Liver (tissue), 3 donors: ENCODE measurements at regions not wholly inside any gene's neighbourhood (a gene's known extent, or its start where the extent isn't known, plus 50 kb on each side); places are given as distances from the start of the nearest gene placed in this dataset.

Experiments used
- FOXA1 ChIP-seq: IDR thresholded peaks from 2 replicates; pipeline ENCODE4 v1.6.1; 2016; ENCODE audit warnings: antibody characterized with exemption
- TF ChIP-seq, protein P1 (sequence below): IDR thresholded peaks from 2 replicates; pipeline ENCODE4 v1.6.1; 2016; ENCODE audit warnings: antibody characterized with exemption, mild to moderate bottlenecking
- TF ChIP-seq, protein P2 (sequence below): IDR thresholded peaks from 2 replicates; pipeline ENCODE4 v1.6.1; 2016; ENCODE audit warnings: antibody characterized with exemption
- TF ChIP-seq, protein P3 (sequence below): fragments of 150-350 bp; IDR thresholded peaks from 2 replicates; pipeline ENCODE4 v1.5.1; 2017; ENCODE audit warnings: improper control_type of control experiment, low read depth, low read length; ENCODE audit not compliant: missing input control
- donor health status: healthy.
- donor health status: healthy.

DNA sequence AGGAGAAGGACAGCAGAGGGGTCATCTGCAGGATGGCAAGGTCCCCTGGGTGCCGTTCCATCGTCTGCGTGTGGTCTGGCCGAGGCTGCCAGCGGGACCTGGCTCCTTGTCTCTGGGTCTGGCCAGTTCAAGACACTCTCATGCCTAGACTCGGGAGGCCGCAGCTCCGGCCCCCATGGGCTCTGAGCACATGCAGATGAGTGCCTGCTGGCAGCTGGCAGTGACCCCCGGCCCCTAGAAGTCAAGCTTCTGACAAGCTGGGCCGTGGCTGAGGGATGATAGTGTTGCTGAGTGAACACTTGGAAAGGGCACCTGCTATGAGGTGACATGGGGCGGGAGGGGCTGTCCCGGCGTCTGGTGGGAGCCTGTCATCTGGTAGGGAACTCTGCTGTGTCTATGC, 1180.6 kb downstream of the BRD1 start:
- no peak for TF ChIP-seq FOXA1
- TF ChIP-seq, protein P1, sequence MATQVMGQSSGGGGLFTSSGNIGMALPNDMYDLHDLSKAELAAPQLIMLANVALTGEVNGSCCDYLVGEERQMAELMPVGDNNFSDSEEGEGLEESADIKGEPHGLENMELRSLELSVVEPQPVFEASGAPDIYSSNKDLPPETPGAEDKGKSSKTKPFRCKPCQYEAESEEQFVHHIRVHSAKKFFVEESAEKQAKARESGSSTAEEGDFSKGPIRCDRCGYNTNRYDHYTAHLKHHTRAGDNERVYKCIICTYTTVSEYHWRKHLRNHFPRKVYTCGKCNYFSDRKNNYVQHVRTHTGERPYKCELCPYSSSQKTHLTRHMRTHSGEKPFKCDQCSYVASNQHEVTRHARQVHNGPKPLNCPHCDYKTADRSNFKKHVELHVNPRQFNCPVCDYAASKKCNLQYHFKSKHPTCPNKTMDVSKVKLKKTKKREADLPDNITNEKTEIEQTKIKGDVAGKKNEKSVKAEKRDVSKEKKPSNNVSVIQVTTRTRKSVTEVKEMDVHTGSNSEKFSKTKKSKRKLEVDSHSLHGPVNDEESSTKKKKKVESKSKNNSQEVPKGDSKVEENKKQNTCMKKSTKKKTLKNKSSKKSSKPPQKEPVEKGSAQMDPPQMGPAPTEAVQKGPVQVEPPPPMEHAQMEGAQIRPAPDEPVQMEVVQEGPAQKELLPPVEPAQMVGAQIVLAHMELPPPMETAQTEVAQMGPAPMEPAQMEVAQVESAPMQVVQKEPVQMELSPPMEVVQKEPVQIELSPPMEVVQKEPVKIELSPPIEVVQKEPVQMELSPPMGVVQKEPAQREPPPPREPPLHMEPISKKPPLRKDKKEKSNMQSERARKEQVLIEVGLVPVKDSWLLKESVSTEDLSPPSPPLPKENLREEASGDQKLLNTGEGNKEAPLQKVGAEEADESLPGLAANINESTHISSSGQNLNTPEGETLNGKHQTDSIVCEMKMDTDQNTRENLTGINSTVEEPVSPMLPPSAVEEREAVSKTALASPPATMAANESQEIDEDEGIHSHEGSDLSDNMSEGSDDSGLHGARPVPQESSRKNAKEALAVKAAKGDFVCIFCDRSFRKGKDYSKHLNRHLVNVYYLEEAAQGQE = no peak
- TF ChIP-seq, protein P2, sequence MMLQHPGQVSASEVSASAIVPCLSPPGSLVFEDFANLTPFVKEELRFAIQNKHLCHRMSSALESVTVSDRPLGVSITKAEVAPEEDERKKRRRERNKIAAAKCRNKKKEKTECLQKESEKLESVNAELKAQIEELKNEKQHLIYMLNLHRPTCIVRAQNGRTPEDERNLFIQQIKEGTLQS = no peak
- TF ChIP-seq, protein P3, sequence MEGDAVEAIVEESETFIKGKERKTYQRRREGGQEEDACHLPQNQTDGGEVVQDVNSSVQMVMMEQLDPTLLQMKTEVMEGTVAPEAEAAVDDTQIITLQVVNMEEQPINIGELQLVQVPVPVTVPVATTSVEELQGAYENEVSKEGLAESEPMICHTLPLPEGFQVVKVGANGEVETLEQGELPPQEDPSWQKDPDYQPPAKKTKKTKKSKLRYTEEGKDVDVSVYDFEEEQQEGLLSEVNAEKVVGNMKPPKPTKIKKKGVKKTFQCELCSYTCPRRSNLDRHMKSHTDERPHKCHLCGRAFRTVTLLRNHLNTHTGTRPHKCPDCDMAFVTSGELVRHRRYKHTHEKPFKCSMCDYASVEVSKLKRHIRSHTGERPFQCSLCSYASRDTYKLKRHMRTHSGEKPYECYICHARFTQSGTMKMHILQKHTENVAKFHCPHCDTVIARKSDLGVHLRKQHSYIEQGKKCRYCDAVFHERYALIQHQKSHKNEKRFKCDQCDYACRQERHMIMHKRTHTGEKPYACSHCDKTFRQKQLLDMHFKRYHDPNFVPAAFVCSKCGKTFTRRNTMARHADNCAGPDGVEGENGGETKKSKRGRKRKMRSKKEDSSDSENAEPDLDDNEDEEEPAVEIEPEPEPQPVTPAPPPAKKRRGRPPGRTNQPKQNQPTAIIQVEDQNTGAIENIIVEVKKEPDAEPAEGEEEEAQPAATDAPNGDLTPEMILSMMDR = no peak
